AG04450 (cell line): ENCODE measurements at regions not wholly inside any gene's neighbourhood (a gene's known extent, or its start where the extent isn't known, plus 50 kb on each side); places are given as distances from the start of the nearest gene placed in this dataset.

Experiments
- CTCF ChIA-PET: fragments of 300-600, 350-600 bp; formaldehyde crosslinking; extraction: SDS; loops from one replicate; lab custom pipeline; 2022; ENCODE audit warnings: antibody characterized with exemption, inconsistent platforms; lab: Charles Lee
- POLR2A ChIA-PET: fragments of 350-600 bp; formaldehyde crosslinking; extraction: SDS; loops from one replicate; lab custom pipeline; 2021; ENCODE audit warnings: antibody characterized with exemption, inconsistent platforms; lab: Yijun Ruan, JAX
- DNase-seq: peaks from one replicate; pipeline ENCODE4 v3.0.0-alpha.2; 2011; ENCODE audit warnings: low read depth, low spot score
- H3K27ac ChIP-seq: one replicate; pipeline ENCODE4 v1.5.1; 2012; ENCODE audit warnings: low read depth, low read length, control low read depth
- H3K27me3 ChIP-seq: one replicate; pipeline ENCODE4 v1.6.0; 2012; ENCODE audit warnings: low read length; ENCODE audit not compliant: control insufficient read depth, insufficient read depth
- H3K4me3 ChIP-seq: 2 replicates; pipeline ENCODE4 v1.5.1; 2011; ENCODE audit warnings: mild to moderate bottlenecking, low read depth, low read length, control low read depth
- H3K9me3 ChIP-seq: 2 replicates; pipeline ENCODE4 v1.5.1; 2012; ENCODE audit warnings: low read length; ENCODE audit not compliant: control insufficient read depth, insufficient read depth
- TF ChIP-seq, protein P1 (sequence below): IDR thresholded peaks from 2 replicates; pipeline ENCODE4 v1.5.1; 2011; ENCODE audit warnings: low read depth, low read length, control low read depth, inconsistent platforms

DNA sequence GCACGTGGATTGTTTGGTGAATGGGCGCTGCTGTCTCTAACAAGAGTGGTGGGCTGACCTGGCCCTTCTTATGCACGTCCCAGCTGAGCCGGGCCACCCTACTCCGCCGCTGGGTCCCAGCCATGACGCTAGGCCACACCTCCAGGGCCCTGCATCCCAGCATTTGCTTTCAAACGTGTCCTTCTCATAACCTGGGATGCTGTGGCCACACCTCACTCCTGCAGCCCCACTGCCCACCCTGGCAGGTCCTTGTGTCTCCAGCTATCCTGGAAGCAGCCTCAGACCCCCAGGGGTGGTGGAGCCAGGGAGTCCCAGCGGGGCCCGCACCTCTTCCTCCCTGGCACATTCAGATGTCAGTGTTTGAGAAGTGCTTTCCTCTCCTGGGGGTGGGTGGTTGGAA is 168.6 kb downstream of the IRF8 start:
- ChIA-PET CTCF (interaction anchor here (0.9 kb wide), 1 partner anchor 450 kb away, joined by 3 read pairs; no protein-coding TSS in a partner anchor), POLR2A (interaction anchor here (0.5 kb wide), 1 partner anchor 453 kb away, joined by 3 read pairs; no protein-coding TSS in a partner anchor)
- no peak for DNase-seq
- Histone ChIP-seq H3K27ac (no peak overlapping the region), H3K4me3 (no peak overlapping the region), H3K27me3 (peaks cover 8% of the 10 kb centered on the region), H3K9me3 (no peaks in the 10 kb centered on the region; the same call in 1 of the 2 replicates)
- TF ChIP-seq, protein P1, sequence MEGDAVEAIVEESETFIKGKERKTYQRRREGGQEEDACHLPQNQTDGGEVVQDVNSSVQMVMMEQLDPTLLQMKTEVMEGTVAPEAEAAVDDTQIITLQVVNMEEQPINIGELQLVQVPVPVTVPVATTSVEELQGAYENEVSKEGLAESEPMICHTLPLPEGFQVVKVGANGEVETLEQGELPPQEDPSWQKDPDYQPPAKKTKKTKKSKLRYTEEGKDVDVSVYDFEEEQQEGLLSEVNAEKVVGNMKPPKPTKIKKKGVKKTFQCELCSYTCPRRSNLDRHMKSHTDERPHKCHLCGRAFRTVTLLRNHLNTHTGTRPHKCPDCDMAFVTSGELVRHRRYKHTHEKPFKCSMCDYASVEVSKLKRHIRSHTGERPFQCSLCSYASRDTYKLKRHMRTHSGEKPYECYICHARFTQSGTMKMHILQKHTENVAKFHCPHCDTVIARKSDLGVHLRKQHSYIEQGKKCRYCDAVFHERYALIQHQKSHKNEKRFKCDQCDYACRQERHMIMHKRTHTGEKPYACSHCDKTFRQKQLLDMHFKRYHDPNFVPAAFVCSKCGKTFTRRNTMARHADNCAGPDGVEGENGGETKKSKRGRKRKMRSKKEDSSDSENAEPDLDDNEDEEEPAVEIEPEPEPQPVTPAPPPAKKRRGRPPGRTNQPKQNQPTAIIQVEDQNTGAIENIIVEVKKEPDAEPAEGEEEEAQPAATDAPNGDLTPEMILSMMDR: no peak

DNA sequence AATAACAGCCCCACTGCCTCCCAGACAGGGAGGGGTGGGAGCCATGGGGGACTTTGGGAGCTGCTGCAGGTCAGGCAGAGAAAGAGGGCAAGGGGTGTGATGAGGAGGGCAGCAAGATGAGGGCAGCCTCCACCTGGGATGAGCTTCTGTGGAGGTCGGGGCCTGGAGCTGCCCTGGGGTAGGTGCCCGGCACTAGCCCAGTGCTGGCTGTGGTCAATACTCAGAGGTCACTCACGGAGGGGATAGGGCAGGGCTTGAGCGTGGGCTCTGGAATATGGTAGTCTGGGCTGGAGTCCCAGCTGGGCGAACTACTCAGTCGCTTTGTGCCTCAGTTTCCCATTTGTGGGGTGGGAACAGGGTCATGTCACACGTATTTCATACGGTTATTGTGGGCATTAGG is 169.0 kb downstream of the IRF8 start:
- CTCF ChIA-PET: interaction anchor here (0.9 kb wide), 1 partner anchor 450 kb away, joined by 3 read pairs; no protein-coding TSS in a partner anchor

DNA sequence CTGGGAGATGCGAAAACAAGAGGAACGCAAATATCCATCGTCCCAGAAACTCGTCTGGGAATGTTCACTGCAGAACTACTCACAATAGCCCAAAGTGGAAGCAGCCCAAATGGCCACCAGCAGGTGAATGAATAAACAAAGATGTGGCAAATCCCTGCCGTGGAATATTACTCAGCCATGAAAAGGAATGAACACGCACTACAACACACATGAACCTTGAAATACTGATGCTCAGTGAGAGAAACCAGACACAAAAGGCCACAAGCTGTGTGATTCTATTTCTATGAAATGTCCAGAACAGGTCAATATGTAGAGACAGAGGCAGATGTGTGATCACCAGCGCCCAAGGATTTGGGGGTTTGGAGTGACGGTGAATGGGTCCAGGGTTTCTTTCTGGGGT is 169.8 kb downstream of the IRF8 start:
- ChIA-PET POLR2A (no interaction called here), CTCF (no interaction called here)
- DNase-seq: no peak
- Histone ChIP-seq H3K4me3 (no peak overlapping the region), H3K27ac (no peak overlapping the region), H3K9me3 (no peaks in the 10 kb centered on the region; the same call in 1 of the 2 replicates), H3K27me3 (peaks cover 6% of the 10 kb centered on the region)
- TF ChIP-seq, protein P1: no peak

More for the DNA sequence above, 169.0 kb downstream of the IRF8 start:
- no peak overlapping the region for H3K27ac ChIP-seq
- POLR2A ChIA-PET: interaction anchor here (0.5 kb wide), 1 partner anchor 453 kb away, joined by 3 read pairs; no protein-coding TSS in a partner anchor
- TF ChIP-seq, protein P1: no peak
- peaks cover 6% of the 10 kb centered on the region for H3K27me3 ChIP-seq
- no peaks in the 10 kb centered on the region; the same call in 1 of the 2 replicates for H3K9me3 ChIP-seq
- DNase-seq: no peak
- H3K4me3 ChIP-seq: no peak overlapping the region

DNA sequence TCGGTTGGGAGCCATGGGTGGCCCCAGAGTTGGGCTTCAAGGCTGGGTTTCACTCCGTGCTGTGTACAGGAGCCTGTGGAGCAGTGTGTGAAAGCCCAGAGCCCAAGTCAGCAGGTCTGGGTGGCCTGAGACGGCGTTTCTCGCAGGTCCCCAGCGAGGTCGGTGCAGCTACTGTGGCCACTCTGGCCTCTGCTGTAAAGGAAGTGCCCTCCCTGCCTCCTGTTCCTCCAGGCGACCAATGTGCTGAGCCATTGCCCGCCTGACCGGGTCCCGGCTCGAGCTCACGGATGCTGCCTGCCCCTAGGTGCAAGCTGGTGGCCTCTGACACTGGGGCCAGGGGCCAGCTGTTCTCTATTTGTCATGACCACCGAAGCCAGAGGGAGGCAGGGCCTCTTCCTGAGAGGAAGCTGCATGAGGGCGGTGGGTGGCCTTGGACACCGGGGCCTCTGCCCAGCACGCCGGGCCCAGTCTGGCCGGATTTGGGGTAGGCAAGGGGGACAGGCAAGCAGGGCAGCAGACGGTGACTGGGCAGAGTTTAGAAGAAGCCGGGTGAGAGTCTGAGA is 170.9 kb downstream of the IRF8 start:
- Histone ChIP-seq H3K9me3 (no peaks in the 10 kb centered on the region; the same call in 1 of the 2 replicates), H3K27ac (no peak overlapping the region), H3K27me3 (no peaks in the 10 kb centered on the region), H3K4me3 (no peak overlapping the region)
- DNase-seq: no peak
- TF ChIP-seq, protein P1: no peak
- CTCF ChIA-PET: no interaction called here
- POLR2A ChIA-PET: no interaction called here

DNA sequence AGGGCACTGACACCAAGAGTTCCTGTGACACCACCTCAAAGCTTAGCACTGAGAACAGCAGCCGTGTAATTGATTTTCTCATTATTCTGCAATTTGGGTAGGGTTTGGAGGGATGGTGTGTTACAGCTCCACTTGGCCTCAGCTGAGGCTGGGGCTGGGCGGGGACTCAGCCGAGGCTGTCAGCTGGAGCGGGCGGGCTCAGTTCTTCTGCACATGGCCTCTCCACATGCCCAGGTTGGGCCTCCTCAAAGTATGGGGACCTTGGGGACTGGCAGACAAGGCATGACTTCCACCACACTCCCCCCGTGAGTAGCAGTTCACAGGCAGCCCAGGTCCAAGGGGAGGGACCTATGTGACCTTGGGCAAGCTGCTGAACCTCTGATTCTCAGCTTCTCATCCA is 171.5 kb downstream of the IRF8 start:
- Histone ChIP-seq H3K27ac (no peak overlapping the region), H3K27me3 (no peaks in the 10 kb centered on the region), H3K9me3 (no peaks in the 10 kb centered on the region; the same call in 1 of the 2 replicates), H3K4me3 (no peak overlapping the region)
- no peak for DNase-seq
- ChIA-PET CTCF (interaction anchor here (0.7 kb wide), 1 partner anchor 182 kb away, joined by 3 read pairs; no protein-coding TSS in a partner anchor), POLR2A (interaction anchor here (0.6 kb wide), 1 partner anchor 150 kb away, joined by 3 read pairs; no protein-coding TSS in a partner anchor)
- TF ChIP-seq, protein P1: no peak
